Suppressor macrophage treated with lipopolysaccharide for 4 hours (primary cell): ENCODE measurements at regions not wholly inside any gene's neighbourhood (a gene's known extent, or its start where the extent isn't known, plus 50 kb on each side); places are given as distances from the start of the nearest gene placed in this dataset.
"Not testable (repeated sequence)": the region's sequence is repeated elsewhere in the genome, so short reads cannot be mapped to it uniquely, and the experiment has no call there.

Source experiments
- DNase-seq: peaks from one replicate; pipeline ENCODE4 v3.0.0-alpha.2; 2020

DNA sequence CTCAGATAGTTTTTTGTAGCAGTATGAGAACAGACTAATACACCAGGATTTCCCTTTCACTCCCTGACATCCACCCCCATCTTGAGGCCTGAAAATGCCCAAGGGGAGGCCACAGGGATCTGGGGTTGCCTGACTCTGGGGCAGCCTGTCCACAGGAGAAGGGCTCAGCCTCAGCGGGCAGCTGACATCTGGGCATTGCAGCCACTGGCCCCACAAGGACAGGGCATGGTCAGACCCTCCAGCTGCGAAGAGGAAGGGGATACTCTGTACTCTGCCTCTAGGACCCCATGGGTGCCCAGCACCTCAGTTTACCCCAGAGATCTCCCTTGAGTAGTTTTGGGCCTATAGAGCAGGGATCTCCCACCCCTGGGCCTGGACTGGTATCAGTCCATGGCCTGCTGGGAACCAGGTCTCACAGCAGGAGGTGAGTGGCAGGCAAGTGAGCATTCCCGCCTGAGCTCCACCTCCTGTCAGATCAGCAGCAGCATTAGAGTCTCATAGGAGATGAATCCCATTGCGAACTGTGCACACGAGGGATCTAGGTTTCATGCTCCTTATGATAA lies 138.9 kb downstream of the HMX1 start:
- DNase-seq = no peak

DNA sequence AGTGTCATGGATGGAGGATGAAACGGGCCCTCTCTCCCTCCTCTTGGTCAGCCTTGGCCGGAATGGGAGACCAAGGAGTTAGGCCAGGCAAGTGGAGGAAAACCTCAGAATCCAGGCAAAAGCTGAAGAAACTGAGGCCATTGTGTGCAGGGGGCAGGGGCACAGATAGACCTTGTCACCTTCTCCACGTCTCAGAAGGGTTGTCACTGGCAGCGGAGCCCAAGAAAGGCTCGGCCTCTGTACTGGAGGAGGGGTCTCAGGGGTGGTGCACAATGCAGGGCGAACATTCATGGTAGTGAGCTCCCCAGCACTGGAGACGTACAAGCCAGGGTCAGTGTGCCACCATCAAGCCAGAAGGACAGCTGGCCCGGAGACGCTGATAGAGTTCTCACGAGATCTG lies 139.5 kb downstream of the CPZ start:
- DNase-seq = no peak

DNA sequence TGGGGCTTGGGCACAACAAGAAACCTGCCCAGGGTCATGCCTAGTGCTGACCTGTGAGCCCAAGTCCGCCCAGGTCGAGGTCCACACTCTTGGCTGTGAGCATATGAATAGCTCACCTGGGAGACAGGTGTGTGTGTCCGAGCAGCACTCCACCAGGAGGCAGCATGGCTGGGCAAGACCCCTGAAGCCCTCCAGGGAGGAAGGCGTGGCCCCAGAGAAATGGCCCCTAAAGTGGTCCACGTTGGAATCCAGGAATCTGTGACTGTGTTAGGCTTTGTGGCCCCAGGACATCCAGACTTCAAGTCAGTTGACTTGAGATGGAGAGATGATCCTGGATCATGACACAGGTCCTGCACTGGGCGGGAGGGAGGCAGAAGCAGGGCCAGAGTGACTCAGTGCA lies 138.8 kb downstream of the CPZ start:
- DNase-seq = no peak

DNA sequence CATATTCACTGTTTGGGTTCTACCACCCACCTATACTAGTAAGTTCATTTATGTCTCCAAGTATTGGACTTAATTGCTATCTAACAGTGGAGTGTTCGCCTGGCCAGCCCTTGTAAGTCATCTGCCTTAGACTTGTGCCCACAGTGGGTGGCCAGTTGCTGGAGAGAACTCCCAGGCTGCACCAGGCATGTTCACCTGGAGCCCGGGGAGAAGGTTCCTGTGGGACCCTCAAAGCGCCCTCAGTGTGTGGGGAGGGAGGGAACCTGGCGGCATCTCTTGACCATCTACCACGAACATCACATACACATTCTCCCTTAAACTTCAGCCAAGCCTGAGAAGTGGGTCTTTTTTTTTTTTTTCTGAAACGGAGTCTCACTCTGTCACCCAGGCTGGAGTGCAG lies 138.1 kb downstream of the CPZ start:
- no peak for DNase-seq

DNA sequence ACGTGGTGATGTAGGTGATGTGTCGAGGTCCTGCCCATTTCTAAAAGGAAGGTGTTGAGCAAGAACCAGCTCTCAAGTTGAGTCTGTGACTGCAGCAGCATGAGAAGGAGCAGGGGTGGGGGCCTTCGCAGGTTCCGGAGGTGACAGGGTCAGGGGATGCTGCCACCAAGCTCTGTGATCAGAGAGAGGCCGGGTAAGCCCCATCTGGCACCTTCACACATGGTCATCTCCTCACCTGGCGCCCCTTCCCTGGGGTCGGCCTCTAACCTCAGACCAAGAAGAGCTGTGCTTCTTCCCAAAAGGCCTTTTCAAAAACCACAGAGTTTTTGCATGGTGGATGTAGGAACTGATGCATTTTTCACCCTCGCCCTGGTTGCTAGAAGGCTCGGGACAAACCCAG lies 137.6 kb downstream of the CPZ start:
- no peak for DNase-seq

DNA sequence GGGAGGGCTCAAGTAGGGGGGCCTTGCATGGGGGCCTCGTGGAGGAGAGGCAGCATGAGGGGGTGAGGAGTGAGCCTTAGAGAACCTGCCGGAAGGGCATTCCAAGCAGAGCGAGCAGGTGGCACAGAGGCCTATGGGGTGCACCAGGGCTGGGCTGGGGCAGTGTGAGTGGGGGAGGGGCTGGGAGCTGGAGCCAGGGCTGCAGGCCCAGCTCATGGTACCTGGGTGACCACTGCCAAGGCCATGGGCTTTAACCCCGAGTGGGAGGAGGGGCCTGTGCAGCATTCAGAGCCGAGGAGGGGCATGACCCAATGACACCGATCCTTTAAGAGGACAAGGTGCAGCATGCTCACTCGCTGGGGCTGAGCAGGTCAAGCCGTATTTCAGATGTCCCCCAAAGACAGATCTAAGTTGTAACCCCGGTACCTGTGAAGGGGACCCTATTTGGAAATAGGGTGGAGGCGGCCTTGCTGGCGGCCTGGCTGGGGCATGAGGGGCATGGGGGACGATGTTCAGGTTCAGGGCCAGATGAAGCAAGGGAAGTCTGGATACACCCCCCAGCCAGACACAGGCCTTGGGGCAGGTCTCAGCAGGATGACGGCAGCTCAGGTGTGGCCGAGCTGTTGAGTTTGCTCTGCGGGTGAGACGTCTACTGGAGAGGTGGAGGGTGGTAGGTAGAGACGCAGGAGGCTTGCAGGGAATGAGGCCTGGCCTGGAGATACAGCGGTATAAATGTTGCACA lies 137.0 kb downstream of the CPZ start:
- DNase-seq = no peak

DNA sequence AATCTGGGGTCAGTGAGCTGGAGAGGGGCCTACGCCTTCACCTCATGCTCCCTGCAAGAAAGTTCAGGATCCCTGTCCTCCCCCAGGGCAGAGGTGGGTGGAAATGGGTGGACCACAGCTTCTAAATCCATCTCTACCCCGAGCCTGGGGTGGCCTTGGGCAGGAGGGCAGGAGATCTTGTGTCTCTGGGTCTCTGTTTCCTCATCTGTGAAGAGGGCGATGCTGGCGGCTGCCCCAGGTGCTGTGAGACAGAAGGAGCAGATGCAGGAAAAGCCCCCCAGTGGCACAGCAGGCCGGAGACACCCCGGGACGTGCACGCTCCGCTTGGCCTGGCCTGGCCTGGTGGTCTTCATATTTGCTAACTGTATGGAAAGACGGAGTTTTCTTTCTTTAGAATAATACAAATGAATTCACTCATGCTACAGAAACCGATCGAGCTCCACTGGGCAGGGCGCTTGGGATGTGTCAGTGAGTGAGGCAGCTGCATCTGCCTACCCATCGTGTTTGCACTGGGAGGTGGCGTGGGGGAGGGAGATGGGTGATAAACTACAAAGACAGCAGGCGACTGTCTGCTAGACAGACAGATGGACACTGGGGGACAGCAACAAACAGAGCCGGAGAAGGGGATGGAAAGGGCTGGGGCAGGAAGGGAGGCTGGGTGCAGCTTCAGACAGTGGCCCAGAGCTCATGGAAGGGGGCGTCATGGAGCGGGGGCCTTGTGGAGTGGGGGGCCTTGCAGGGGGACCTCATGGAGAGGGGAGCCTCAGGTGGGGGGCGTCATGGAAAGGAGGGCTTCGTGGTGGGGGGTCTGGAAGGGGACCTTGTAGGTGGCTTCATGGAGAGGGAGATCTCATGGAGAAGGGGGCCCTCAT lies 136.2 kb downstream of the CPZ start:
- DNase-seq = no peak

DNA sequence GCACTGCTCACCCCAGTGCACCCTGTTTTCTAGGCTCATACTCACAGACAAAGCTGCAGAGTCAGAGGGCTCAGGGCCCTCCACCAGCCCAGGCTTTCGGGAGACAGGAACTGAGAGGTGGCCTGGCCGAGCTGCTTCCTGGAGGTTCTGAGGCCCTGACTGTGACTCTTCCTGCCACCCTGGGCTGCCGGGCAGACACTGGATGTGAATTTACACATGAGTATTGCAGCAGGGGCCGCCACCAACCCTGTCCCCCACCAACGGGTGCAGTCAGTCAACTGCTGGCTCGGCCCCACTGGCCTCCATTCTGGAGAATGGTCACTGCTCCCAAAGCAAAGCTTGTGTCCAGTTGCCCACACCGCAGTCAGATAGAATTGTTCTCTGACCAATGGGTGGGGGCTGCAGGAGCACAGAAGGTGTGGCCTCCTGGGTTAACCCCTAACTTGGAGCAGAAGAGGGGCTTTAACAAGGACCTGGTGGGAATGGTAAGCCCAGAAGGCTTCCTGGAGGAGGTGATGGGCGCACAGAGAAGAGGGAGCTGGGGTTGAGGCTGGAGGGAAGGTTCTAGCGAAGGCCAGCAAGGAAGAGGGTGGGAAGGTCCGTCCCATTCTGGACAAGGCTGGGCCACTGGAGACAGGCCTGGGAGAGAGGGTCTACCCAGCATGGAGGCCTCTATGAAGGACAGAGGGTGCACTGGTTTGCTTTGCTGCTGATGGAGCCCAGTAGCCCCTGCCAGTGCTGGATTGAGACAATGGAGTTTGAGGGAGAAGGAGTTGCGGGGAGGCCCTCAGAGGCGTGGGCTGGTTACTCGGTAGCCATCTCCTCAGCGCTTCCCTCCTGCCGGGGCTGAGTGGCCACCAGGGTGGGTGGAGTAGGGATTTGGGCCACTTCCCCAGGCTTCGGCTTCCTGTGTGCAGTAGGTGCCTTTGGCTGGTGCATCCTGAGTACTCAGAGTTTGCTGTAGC lies 135.3 kb downstream of the CPZ start:
- no peak for DNase-seq

DNA sequence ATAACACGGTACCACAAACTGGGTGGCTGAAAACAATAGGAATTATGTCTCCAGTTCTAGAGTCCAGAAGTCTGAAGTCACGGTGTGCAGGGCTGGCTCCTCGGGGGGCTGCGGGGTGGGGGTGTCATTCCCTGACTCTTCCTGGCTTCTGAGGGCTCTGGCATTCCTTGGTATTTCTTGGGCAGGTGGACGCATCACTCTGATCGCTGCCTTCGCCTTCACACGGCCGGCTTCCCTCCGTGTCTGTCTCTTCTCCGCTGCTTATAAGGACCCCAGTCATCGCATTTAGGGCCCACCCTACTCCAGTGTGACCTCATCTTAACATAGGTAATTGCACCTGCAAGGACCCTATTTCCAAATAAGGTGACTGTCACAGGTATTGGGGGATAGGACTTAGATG lies 134.6 kb downstream of the CPZ start:
- DNase-seq = no peak

DNA sequence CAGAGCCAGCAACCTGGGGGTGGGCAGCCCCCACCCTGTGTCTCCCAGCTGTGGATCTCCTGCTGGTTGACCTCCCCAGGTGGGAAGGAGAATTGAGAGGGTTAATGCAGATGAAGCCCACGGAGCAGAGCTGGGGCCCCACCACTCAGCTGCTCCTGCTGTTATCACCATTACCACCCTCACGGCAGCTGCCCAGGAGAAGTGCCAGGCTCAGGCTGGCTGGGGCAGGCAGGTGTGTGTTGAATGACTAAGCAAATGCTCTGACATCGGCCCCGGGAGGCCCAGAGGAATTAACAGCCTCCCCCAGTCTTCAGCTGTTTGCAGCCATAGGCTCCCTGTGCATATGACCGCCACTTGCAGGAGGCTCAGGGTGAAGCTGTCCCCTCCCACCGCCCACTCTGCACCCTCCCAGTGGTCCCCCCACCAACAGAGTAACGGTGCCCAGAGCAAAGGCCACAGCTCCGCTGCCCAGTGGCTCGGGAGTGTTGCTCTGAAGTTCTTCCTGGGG lies 133.8 kb downstream of the CPZ start:
- no peak for DNase-seq

DNA sequence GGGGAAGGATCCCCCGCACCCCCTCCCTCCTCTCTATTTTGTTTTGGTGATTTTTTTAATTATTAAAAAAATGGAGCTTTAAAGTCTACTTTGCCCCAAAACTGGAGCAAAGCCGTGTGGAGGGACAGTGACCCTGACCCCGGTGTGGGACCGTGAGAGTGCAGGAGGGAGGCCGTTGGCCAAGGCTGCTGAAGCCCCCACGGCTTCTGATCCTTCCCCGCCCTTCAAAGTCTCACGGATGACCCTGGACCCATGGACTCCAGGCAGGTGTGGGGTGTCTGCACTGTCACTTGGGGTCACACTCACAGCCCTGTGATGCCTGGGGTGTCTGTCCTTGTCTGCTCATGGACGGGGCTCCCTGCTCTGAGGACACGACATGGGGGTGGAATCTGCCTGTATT lies 133.3 kb downstream of the CPZ start:
- DNase-seq = no peak

DNA sequence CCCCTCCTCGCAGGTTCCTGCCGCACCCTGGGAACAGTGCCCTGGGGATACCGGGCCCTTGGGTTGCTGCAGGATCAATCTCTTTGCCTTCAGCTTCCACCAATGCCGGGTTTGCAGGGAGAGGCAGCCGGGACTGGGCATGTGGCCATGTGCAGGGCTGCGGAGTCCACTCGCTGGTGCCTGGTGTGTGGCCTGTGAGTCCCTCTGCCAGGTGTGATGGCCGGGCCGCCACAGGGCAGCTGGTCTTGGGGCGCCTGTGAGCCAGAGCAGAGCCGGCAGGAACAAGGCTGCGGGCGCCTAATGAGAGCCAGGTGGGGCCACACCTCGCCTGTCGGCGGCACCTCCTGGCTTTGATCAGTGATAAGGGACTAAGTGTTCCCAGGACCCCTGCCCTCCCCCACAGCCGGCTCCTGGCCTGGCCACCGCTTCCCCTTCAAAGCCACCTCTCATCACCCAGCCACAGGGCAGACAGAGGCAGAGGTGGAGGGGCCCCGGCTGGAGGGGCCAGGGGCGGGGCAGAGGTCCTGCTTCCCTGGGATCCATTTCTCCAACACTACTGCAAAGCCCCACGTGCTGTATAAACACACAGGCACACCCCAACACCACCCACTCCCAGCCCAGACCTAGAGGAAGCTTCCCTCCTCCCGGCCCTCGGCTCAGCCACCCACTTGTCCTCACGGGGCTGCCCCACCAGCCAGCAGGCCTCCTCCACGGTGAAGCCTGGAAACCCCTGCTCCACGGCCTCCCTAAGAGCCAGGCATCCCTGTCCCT lies 132.7 kb downstream of the CPZ start:
- DNase-seq = no peak

DNA sequence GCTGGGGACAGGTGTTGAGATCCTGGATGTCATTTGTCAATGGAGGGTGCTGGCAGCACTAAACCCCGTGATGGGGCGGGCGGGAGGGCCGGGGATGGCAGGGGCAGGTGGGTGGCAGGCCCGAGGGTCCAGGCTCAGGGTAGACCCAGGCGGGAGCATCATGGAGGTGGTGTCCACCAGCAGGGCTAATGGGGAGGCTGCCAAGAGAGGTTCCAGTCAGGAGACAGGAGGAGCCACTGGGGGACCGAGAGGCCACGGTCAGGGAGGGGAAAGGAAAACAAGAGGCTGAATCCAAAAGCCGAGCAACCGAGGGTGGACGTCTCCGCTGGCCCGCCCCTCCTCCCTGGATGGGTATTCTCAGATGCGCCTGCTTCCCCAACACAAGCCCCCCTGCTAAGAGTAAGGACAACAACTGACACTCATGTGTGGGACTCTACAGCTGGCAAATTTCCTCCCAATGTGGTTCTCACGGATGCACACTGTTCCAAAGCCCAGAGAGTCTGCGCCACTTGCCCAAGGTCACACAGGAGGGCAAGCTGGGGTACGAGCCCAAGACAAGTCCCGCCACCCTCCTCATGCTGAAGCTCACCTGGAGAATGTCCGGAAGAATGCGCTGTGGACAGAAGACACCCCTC lies 132.0 kb downstream of the CPZ start:
- DNase-seq = no peak

DNA sequence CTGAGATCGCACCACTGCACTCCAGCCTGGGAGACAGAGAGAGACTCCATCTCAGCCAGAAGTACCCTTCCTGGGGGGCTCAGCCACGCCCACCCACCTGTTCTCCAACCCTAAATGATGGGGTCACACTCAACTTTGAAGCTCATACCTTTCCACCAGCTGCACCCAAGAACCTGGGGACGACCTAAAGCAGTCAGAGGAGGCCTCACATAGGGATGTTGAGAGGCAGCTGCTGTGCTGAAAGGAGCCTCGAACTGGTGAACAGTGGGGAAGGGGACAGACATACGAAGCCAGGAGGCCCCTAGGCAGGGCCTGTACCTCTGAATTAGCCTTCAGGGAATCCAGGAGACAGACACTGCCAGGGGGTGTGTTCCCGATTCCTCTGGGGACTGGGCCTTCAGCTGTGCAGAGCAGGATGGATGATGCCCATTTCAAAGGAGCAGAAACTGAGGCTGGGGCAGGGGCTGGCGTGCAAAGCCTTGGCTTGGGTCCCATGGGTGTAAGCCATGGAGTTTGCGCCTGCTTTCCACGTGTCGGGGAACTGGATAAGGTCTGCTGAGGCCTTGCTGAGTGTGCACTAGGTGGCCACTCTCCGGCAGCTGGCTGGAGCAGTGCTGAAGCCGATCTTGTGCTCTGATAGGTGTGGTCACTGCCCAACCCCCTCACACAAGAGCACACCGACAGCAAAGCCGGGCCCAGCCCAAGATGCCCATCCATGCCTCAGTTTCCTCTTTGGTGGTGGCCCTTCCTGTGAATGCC lies 130.8 kb downstream of the CPZ start:
- no peak for DNase-seq

DNA sequence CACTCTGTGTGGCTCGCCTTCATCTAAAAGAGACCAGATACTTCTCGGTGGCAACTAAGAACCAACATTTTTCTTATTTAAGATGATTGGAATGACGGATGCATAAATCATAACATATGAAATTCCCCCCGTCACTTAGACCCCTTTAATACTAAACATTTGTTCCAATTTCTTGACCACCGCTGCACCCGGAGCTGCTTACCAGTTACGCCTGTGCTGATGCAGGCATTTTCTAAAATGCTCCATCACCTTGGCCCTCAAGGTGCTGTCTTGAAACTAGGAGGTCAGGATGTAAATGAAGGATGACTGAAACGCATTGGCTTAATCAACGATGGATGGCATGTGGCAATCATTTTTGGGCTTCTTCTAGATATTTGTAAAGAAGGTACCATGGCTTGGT lies 130.0 kb downstream of the CPZ start:
- no peak for DNase-seq

DNA sequence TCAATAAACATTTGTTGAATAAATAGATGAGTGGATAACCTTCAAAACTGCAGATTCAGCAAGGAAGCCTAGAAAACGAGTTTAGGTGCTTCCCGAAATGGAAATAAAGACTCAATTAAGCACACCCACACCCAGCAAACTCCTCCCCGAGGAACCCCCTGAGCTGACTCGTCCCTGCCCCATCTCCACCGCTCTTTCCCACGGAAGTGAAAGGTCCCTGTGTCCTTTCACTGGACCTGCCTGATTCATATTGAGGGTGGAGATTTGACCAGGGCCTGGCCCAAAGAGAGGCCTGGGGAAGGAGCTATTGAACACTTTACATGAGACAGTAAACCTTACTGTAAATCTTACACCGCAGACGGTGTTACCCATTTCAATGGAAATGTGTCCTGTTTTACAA lies 129.1 kb downstream of the CPZ start:
- no peak for DNase-seq

DNA sequence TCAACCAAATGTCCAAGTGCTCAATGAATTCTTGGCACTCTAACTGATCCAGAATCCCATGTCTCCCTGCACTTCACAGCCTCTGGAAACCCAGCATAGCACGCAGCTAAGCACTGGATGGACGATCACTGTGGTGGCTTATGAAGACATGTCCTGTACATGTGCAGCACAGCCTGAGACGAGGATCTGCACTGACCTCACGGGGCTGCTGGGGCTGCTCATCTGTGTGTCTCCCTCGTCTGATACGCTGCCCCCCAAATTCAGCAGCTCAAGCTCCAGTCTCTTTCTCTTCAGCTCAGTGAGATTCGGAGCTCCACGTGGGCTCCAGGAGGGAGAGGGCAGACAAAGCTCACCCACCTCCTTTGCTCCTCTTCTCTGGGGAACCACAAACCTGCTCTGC lies 126.9 kb downstream of the CPZ start:
- DNase-seq = no peak

DNA sequence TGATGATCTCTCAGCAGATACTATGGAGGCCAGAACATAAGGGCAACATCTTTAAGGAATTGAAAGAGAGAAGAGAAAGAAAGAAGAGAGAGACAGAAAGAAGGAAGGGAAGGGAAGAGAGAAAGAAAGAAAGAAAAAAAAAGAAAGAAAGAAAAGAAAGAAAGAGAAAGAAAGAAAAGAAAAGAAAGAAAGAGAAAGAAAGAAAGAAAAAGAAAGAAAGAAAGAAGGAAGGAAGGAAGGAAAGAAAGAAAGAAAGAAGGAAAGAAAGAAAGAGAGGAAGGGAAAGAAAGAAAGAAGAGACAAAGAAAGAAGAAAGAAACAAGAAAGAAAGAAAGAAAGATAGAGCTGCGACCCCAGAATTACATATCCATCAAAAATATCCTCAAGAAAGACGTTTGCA lies 124.9 kb downstream of the CPZ start:
- not testable (repeated sequence) for DNase-seq

DNA sequence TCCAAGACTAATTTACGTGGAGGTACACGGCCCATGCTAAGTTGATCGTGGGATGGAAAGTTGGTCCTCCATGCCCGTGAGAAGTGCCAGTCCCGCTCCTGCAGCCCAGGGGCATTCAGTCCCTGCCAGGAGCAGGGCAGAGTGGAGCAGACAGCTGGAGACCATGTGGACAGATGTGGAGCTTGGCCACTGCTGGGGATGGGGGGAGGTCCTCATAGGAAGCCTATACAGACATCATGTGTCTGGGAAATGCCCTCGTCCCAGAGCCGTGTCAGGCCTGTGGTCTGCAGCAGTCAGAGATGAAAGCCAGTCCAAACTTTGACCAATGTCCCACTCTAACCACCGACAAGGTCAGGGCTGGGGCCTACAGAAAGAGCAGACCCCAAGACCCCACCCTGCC lies 118.4 kb downstream of the CPZ start:
- DNase-seq = no peak

DNA sequence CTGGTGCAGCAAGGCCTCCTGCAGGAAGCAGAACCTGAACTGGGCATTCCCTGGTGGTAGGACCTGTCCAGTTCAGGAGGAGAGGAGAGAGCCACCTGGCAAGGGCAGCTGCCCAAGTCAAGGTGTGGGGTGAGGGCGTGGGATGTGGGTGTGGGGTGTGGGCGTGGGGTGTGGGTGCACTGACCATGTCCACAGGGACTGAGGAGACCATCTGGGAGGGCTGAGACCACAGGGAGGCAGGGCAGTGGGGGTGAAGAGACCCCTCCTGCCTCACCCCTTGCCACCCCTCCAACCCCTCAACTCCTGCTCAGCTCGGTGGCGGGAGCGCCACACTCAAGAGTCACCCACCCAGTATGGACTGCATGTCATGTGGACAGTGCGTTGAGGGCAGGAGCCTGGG lies 117.9 kb downstream of the CPZ start:
- DNase-seq = no peak
